ENCODE measurements at regions not wholly inside any gene's neighbourhood (a gene's known extent, or its start where the extent isn't known, plus 50 kb on each side); places are given as distances from the start of the nearest gene placed in this dataset.

- Histone ChIP-seq H3K4me1 (peaks cover 6% of the 10 kb centered on the region), H3K27me3 (ENCODE audit: low read depth) (no peaks in the 10 kb centered on the region), H3K36me3 (no peaks in the 10 kb centered on the region), H3K4me3 (no peak overlapping the region), H3K9me3 (no peaks in the 10 kb centered on the region), H3K27ac (no peak overlapping the region)
- no peak for TF ChIP-seq CTCF (IDR thresholded peaks at IDR 0.05)
- intact Hi-C loops (cut with DNase I) = no loop called here
- DNase-seq (no peak), ATAC-seq (no peak)
These were observed 58.8 kb upstream of the UBL3 start for GRCh38 chr13:29909081-29909730.

- H3K27me3 ChIP-seq (ENCODE audit: low read depth) = no peaks in the 10 kb centered on the region
- H3K9me3 ChIP-seq = no peaks in the 10 kb centered on the region
- ATAC-seq (no peak), DNase-seq (no peak)
- intact Hi-C loops (cut with DNase I) = no loop called here
- no peak overlapping the region for H3K27ac ChIP-seq
- no peak overlapping the region for H3K4me3 ChIP-seq
- no peaks in the 10 kb centered on the region for H3K36me3 ChIP-seq
- peaks cover 8% of the 10 kb centered on the region for H3K4me1 ChIP-seq
- TF ChIP-seq CTCF (IDR thresholded peaks at IDR 0.05) = no peak
These were observed 58.1 kb upstream of the UBL3 start for GRCh38 chr13:29908416-29909080.

- H3K4me1 ChIP-seq = peaks cover 17% of the 10 kb centered on the region
- DNase-seq (no peak), ATAC-seq (no peak)
- no peak overlapping the region for H3K4me3 ChIP-seq
- no peak for TF ChIP-seq CTCF (IDR thresholded peaks at IDR 0.05)
- H3K9me3 ChIP-seq = no peaks in the 10 kb centered on the region
- intact Hi-C loops (cut with DNase I) = no loop called here
- no peak overlapping the region for H3K27ac ChIP-seq
- no peaks in the 10 kb centered on the region for H3K27me3 ChIP-seq (ENCODE audit: low read depth)
- no peaks in the 10 kb centered on the region for H3K36me3 ChIP-seq
These were observed 57.3 kb upstream of the UBL3 start for GRCh38 chr13:29907670-29908069.

- H3K27me3 ChIP-seq (ENCODE audit: low read depth) = no peaks in the 10 kb centered on the region
- no peak for TF ChIP-seq CTCF (IDR thresholded peaks at IDR 0.05)
- H3K27ac ChIP-seq = no peak overlapping the region
- DNase-seq (no peak), ATAC-seq (no peak)
- no peaks in the 10 kb centered on the region for H3K9me3 ChIP-seq
- no peak overlapping the region for H3K4me3 ChIP-seq
- intact Hi-C loops (cut with DNase I) = no loop called here
- H3K36me3 ChIP-seq = no peaks in the 10 kb centered on the region
- H3K4me1 ChIP-seq = peaks cover 28% of the 10 kb centered on the region
These were observed 56.1 kb upstream of the UBL3 start for GRCh38 chr13:29906432-29907011.

GRCh38 chr13:29905845-29906244 lies 55.4 kb upstream of the UBL3 start:
- no peak overlapping the region for H3K27ac ChIP-seq
- intact Hi-C loops (cut with DNase I) = no loop called here
- peak; percentile 56 for DNase-seq

More at GRCh38 chr13:29905845-29906244, 55.4 kb upstream of the UBL3 start:
- peaks cover 29% of the 10 kb centered on the region for H3K4me1 ChIP-seq
- ATAC-seq = peak; percentile 78 to 87
- no peaks in the 10 kb centered on the region for H3K36me3 ChIP-seq
- no peak for TF ChIP-seq CTCF (IDR thresholded peaks at IDR 0.05)
- H3K9me3 ChIP-seq = no peaks in the 10 kb centered on the region
- no peak overlapping the region for H3K4me3 ChIP-seq
- H3K27me3 ChIP-seq (ENCODE audit: low read depth) = no peaks in the 10 kb centered on the region

Data from lower lobe of right lung (tissue), 2 donors.